ENCODE measurements at regions not wholly inside any gene's neighbourhood (a gene's known extent, or its start where the extent isn't known, plus 50 kb on each side); places are given as distances from the start of the nearest gene placed in this dataset.

DNA sequence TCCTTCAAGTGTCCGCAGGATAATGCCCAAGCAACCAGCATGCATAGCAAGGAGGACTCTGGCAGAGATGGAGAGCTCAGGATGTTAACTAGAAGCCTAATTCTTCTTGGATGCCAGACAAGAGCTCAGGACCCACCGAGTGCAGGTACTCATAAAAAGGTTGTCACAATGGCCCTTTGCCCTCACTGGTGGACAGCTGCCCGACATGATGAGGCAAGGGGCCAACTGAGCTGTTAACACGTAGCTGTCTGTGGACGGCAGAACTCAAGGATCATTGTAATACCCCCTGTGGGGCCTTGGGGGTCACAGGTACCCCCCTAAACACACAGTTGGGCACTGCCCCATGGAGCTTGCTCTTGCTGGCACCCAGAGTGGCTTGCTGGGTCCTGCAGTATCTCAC is 393.7 kb downstream of the PIK3C3 start:
- TF ChIP-seq POLR2A (IDR thresholded peaks at IDR 0.05; ENCODE audit: low read depth, low read length) (no peak), POLR2AphosphoS5 (IDR thresholded peaks at IDR 0.05; ENCODE audit: low read depth, low read length) (no peak)

Data from GM12892 (cell line).